CD4-positive, alpha-beta T cell (primary cell): ENCODE measurements at regions not wholly inside any gene's neighbourhood (a gene's known extent, or its start where the extent isn't known, plus 50 kb on each side); places are given as distances from the start of the nearest gene placed in this dataset.

Source experiments
- ATAC-seq: fragments of 200-7000 bp; cut with Tn5 transposase; one replicate; pipeline ENCODE4 v1.10.0; 2022; ENCODE audit warnings: mild to moderate bottlenecking; ENCODE audit not compliant: poor library complexity
- CTCF ChIA-PET: fragments of 350-600 bp; sonication (Branson Sonifier 250); formaldehyde crosslinking; loops from one replicate; lab custom pipeline; 2021; ENCODE audit warnings: antibody characterized with exemption, inconsistent platforms; lab: Charles Lee
- POLR2A ChIA-PET: fragments of 350-600 bp; sonication (Branson Sonifier 250); formaldehyde crosslinking; loops from one replicate; lab custom pipeline; 2021; ENCODE audit warnings: antibody characterized with exemption, inconsistent platforms; lab: Charles Lee
- DNase-seq, 14 experiments: peaks; one replicate each; pipeline ENCODE4 v3.0.0-alpha.2; 2013 to 2020; ENCODE audit warnings: mixed read lengths in 2 of 14
- H3K27ac ChIP-seq, 2 donors: one replicate each; pipeline versions ENCODE4 v1.5.1 to v1.7.0; 2013; ENCODE audit warnings: low read length in 2 of 2, low read depth in 1 of 2, mild to moderate bottlenecking in 1 of 2
- H3K27me3 ChIP-seq, 2 experiments: 1 replicate in 1 of 2; 2 replicates in 1 of 2; pipeline versions ENCODE4 v1.6.1 to v1.7.0; 2013; ENCODE audit warnings: low read length in 2 of 2, control low read depth in 1 of 2, mild to moderate bottlenecking in 1 of 2, moderate library complexity in 1 of 2; ENCODE audit not compliant: insufficient read depth in 2 of 2, control insufficient read depth in 1 of 2
- H3K36me3 ChIP-seq: one replicate; pipeline ENCODE4 v1.6.1; 2013; ENCODE audit warnings: low read length, control low read depth; ENCODE audit not compliant: insufficient read depth
- H3K4me1 ChIP-seq: one replicate; pipeline ENCODE4 v1.6.1; 2013; ENCODE audit warnings: low read length, control low read depth; ENCODE audit not compliant: insufficient read depth
- H3K4me3 ChIP-seq: one replicate; pipeline ENCODE4 v1.5.1; 2013; ENCODE audit warnings: mild to moderate bottlenecking, low read length, moderate library complexity
- H3K9me3 ChIP-seq, 2 experiments: 1 replicate in 1 of 2; 2 replicates in 1 of 2; pipeline versions ENCODE4 v1.6.1 to v1.7.0; 2013; ENCODE audit warnings: low read length in 2 of 2, mild to moderate bottlenecking in 2 of 2, control low read depth in 1 of 2, moderate library complexity in 1 of 2; ENCODE audit not compliant: control insufficient read depth in 1 of 2, insufficient read depth in 1 of 2
- H3K27ac Mint-ChIP-seq: one replicate; pipeline ENCODE4 v1.8.0; 2020; ENCODE audit warnings: mixed read lengths
- H3K27me3 Mint-ChIP-seq: one replicate; pipeline ENCODE4 v1.8.0; 2021; ENCODE audit warnings: mixed read lengths
- H3K36me3 Mint-ChIP-seq: one replicate; pipeline ENCODE4 v1.8.0; 2021; ENCODE audit warnings: low read depth, mixed read lengths
- H3K4me1 Mint-ChIP-seq: one replicate; pipeline ENCODE4 v1.8.0; 2021; ENCODE audit warnings: low read depth, mixed read lengths
- H3K4me3 Mint-ChIP-seq: one replicate; pipeline ENCODE4 v1.8.0; 2020; ENCODE audit warnings: mild to moderate bottlenecking, mixed read lengths
- H3K9me3 Mint-ChIP-seq: one replicate; pipeline ENCODE4 v1.8.0; 2020; ENCODE audit warnings: mixed read lengths
- intact Hi-C, 2 experiments: fragments of 100-400 bp; cut with DNase I in 1 of 2; cut with micrococcal nuclease in 1 of 2; formaldehyde crosslinking; loops; one replicate each; pipeline versions ENCODE4 v1.15.1 to v1.9.0; 2023 to 2025; cut with DNase I, micrococcal nuclease
- TF ChIP-seq, protein P1 (sequence below): fragments of 200-600 bp; IDR thresholded peaks from one replicate; pipeline ENCODE4 v1.8.0; 2022; ENCODE audit warnings: antibody characterized with exemption, mild to moderate bottlenecking

DNA sequence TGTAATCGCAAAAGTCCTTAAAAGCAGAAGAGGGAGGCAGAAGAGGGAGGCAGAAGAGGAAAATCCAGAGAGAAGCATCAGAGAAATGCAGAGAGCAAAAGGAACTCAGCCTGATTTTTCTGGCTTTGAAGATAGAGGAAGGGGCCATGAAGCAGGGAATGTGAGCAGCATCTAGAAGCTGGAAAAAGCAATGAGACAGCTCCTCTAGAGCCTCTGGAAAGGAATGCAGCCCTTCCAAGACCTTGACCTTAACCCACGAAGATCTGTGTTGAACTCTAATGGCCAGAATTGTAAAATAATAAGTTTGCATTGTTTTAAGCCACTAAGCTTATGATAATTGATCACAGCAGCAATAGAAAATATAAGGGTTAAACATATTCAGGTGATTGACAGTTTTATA lies 159.6 kb downstream of the ATPSCKMT start:
- DNase-seq (no peak), ATAC-seq (no peak)
- H3K27me3 ChIP-seq: no peaks in the 10 kb centered on the region
- no peak overlapping the region for H3K27ac Mint-ChIP-seq
- no peak overlapping the region for H3K4me3 Mint-ChIP-seq
- H3K27me3 Mint-ChIP-seq: peaks cover 5% of the 10 kb centered on the region
- POLR2A ChIA-PET: no interaction called here
- no peaks in the 10 kb centered on the region for H3K4me1 ChIP-seq
- H3K9me3 ChIP-seq: peaks cover 0 to 6% of the 10 kb centered on the region in 2 experiments
- CTCF ChIA-PET: no interaction called here
- H3K9me3 Mint-ChIP-seq: peaks cover 12% of the 10 kb centered on the region
- H3K27ac ChIP-seq: no peak overlapping the region
- intact Hi-C loops: no loop called here
- no peaks in the 10 kb centered on the region for H3K36me3 Mint-ChIP-seq
- H3K4me3 ChIP-seq: no peak overlapping the region
- H3K36me3 ChIP-seq: no peaks in the 10 kb centered on the region
- TF ChIP-seq, protein P1, sequence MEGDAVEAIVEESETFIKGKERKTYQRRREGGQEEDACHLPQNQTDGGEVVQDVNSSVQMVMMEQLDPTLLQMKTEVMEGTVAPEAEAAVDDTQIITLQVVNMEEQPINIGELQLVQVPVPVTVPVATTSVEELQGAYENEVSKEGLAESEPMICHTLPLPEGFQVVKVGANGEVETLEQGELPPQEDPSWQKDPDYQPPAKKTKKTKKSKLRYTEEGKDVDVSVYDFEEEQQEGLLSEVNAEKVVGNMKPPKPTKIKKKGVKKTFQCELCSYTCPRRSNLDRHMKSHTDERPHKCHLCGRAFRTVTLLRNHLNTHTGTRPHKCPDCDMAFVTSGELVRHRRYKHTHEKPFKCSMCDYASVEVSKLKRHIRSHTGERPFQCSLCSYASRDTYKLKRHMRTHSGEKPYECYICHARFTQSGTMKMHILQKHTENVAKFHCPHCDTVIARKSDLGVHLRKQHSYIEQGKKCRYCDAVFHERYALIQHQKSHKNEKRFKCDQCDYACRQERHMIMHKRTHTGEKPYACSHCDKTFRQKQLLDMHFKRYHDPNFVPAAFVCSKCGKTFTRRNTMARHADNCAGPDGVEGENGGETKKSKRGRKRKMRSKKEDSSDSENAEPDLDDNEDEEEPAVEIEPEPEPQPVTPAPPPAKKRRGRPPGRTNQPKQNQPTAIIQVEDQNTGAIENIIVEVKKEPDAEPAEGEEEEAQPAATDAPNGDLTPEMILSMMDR: no peak
- H3K4me1 Mint-ChIP-seq: no peaks in the 10 kb centered on the region

DNA sequence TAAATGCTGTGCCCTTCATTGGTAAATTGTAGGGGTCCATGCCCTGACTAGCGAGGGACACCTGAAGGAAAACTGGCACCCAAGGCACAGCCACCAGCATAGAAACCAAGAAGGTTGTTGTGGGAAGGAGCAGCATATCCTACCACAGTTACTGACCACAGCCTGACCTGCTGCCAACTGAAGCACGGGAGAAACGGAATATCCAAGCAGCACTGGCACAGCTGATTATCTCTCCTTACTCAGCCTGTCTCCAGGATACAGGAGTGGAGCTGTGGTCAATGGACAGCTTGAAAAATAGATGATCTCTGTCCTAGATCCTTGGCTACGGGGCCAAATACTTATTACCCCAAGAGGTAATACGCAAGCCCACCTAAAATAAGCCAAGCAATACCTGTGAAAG lies 164.5 kb downstream of the ATPSCKMT start:
- Mint-ChIP-seq H3K4me1 (no peaks in the 10 kb centered on the region), H3K27me3 (no peaks in the 10 kb centered on the region), H3K27ac (no peak overlapping the region), H3K4me3 (no peak overlapping the region), H3K36me3 (no peaks in the 10 kb centered on the region), H3K9me3 (no peaks in the 10 kb centered on the region)
- no peak for DNase-seq
- Histone ChIP-seq H3K9me3 (no peaks in the 10 kb centered on the region), H3K27me3 (no peaks in the 10 kb centered on the region), H3K27ac (no peak overlapping the region), H3K36me3 (no peaks in the 10 kb centered on the region), H3K4me3 (no peak overlapping the region), H3K4me1 (no peaks in the 10 kb centered on the region)
- intact Hi-C loops: no loop called here
- TF ChIP-seq, protein P1: no peak
- ATAC-seq: no peak
- POLR2A ChIA-PET: no interaction called here
- CTCF ChIA-PET: no interaction called here

DNA sequence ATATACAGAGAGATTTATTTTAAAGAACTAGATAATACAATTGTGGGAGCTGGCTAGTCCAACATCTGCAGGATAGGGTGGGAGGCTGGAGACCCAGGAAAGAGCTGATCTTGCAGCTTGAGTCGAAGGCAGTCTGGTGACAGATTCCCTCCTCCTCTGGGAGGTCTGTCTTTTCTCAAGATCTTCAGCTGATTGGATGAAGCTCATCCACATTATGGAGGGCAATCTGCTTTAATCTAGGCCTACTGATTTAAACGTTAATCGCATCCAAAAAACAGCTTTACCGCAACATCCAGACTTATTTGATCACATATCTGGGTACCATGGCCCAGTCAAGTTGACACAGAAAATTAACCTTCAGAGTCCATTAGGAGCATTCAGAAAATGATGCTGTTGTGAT lies 168.1 kb downstream of the ATPSCKMT start:
- no peaks in the 10 kb centered on the region for H3K9me3 Mint-ChIP-seq
- no peaks in the 10 kb centered on the region for H3K27me3 ChIP-seq
- H3K9me3 ChIP-seq: no peaks in the 10 kb centered on the region
- no peaks in the 10 kb centered on the region for H3K27me3 Mint-ChIP-seq
- H3K4me3 Mint-ChIP-seq: no peak overlapping the region
- no peaks in the 10 kb centered on the region for H3K36me3 ChIP-seq
- H3K4me3 ChIP-seq: no peak overlapping the region
- TF ChIP-seq, protein P1: no peak
- H3K4me1 ChIP-seq: no peaks in the 10 kb centered on the region
- intact Hi-C loops: no loop called here
- POLR2A ChIA-PET: no interaction called here
- H3K36me3 Mint-ChIP-seq: no peaks in the 10 kb centered on the region
- DNase-seq (no peak), ATAC-seq (no peak)
- CTCF ChIA-PET: no interaction called here
- H3K4me1 Mint-ChIP-seq: no peaks in the 10 kb centered on the region
- no peak overlapping the region for H3K27ac Mint-ChIP-seq
- H3K27ac ChIP-seq: no peak overlapping the region
